ENCODE measurements at regions not wholly inside any gene's neighbourhood (a gene's known extent, or its start where the extent isn't known, plus 50 kb on each side); places are given as distances from the start of the nearest gene placed in this dataset.

DNA sequence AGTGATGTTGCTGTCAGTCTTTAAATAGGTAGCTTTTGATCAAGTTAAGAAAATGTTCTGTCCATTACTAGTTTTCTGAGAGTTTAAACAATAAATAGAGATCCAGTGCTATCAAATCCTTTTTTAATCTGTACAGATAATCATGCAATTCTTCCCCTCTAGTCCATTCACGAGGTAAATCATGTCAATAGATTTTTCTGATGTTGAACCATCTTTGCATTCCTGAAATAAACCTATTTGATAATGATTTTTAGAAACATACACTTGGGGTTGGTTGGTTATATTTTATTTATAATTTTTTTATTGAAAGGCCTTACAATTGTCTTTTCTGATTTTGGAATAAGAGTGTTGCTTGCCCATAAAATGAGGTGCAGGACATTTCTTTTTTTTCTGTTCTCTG lies 95.0 kb downstream of the FAM53A start:
- dilution Hi-C loops (cut with MboI; ENCODE audit: extremely low pct_ligation_motif_present, low sequenced_read_pairs) (no loop called here), intact Hi-C loops (cut with micrococcal nuclease) (no loop called here)
- H3K9ac ChIP-seq (replicated peaks; ENCODE audit: extremely low read depth, insufficient read depth, low read length) = no peak overlapping the region
- H3K9me3 ChIP-seq (replicated peaks; ENCODE audit: control insufficient read depth, insufficient read depth, low read length) = no peaks in the 10 kb centered on the region
- no peaks in the 10 kb centered on the region for H3K36me3 ChIP-seq (ENCODE audit: control insufficient read depth in 2 of 2, extremely low read depth in 1 of 2, insufficient read depth in 2 of 2, low read length in 2 of 2)
- DNase-seq (ENCODE audit: low read depth, low spot score) (no peak), FAIRE-seq (no peak)
- H3K9me1 ChIP-seq (replicated peaks; ENCODE audit: control insufficient read depth, extremely low read depth, insufficient read depth, low read length) = no peaks in the 10 kb centered on the region
- ChIA-PET POLR2A (no interaction called here), CTCF (interaction anchor here (1.0 to 1.5 kb wide), 2 partner anchors 9 to 40 kb away, joined by 3 to 4 read pairs; no protein-coding TSS in a partner anchor)
- H2AFZ ChIP-seq (ENCODE audit: low read depth, low read length) = no peak overlapping the region
- H3K27me3 ChIP-seq (ENCODE audit: control insufficient read depth in 2 of 2, insufficient read depth in 2 of 2, low read length in 2 of 2) = no peaks in the 10 kb centered on the region
- H4K20me1 ChIP-seq (replicated peaks; ENCODE audit: control insufficient read depth, extremely low read depth, insufficient read depth, low read length) = no peaks in the 10 kb centered on the region
- H3K27ac ChIP-seq (ENCODE audit: insufficient read depth, low read depth, low read length) = no peak overlapping the region
- no peak for TF ChIP-seq GATA2 (IDR thresholded peaks at IDR 0.05; ENCODE audit: insufficient read depth, insufficient read length, low read depth, low read length)
- no peak for TF ChIP-seq CTCF (IDR thresholded peaks at IDR 0.05; ENCODE audit: extremely low read depth in 1 of 2, insufficient read depth in 1 of 2, low read depth in 1 of 2, low read length in 2 of 2)
- TF ChIP-seq POLR2A (IDR thresholded peaks at IDR 0.05; ENCODE audit: low read depth, low read length) = no peak
- TF ChIP-seq MAX (IDR thresholded peaks at IDR 0.05; ENCODE audit: insufficient read depth, insufficient read length) = no peak
- no peak for TF ChIP-seq FOS (IDR thresholded peaks at IDR 0.05; ENCODE audit: borderline replicate concordance, insufficient read depth, low read length)
- no peak for TF ChIP-seq EZH2 (IDR thresholded peaks at IDR 0.05; ENCODE audit: borderline replicate concordance, low read depth, low read length, severe bottlenecking)
- TF ChIP-seq JUN (IDR thresholded peaks at IDR 0.05; ENCODE audit: borderline replicate concordance, insufficient read depth, insufficient read length, low read depth) = no peak
- TF ChIP-seq MYC (IDR thresholded peaks at IDR 0.05; ENCODE audit: low read depth, low read length) = no peak
- no peak for TF ChIP-seq POLR2AphosphoS5 (IDR thresholded peaks at IDR 0.05; ENCODE audit: insufficient read depth, low read depth, low read length)
- BruUV-seq (replicated peaks) = no TSS peak
- H3K4me1 ChIP-seq (ENCODE audit: control insufficient read depth, extremely low read depth, insufficient read depth, low read length) = no peaks in the 10 kb centered on the region
- no peaks in the 10 kb centered on the region for H3K79me2 ChIP-seq (ENCODE audit: control insufficient read depth, insufficient read depth, low read length)
- no peak overlapping the region for H3K4me2 ChIP-seq (ENCODE audit: insufficient read depth, low read length)
- no peak overlapping the region for H3K4me3 ChIP-seq (replicated peaks in 1 of 3; ENCODE audit: insufficient read depth in 1 of 3, low read depth in 1 of 3, low read length in 3 of 3)

Measured in endothelial cell of umbilical vein (primary cell).